IPS-18a (cell line): ENCODE measurements at regions not wholly inside any gene's neighbourhood (a gene's known extent, or its start where the extent isn't known, plus 50 kb on each side); places are given as distances from the start of the nearest gene placed in this dataset.
A peak's percentile ranks its signal among the peaks of the same experiment; 100 is the strongest.
"Not testable (repeated sequence)": the region's sequence is repeated elsewhere in the genome, so short reads cannot be mapped to it uniquely, and the experiment has no call there.

Experiments used
- H3K27ac ChIP-seq: one replicate; pipeline ENCODE4 v1.5.1; 2013; ENCODE audit warnings: low read length
- H3K27me3 ChIP-seq: one replicate; pipeline ENCODE4 v1.6.1; 2013; ENCODE audit warnings: mild to moderate bottlenecking, low read length; ENCODE audit not compliant: control insufficient read depth, insufficient read depth
- H3K36me3 ChIP-seq: one replicate; pipeline ENCODE4 v1.6.1; 2013; ENCODE audit warnings: low read depth, low read length; ENCODE audit not compliant: control insufficient read depth
- H3K4me1 ChIP-seq: one replicate; pipeline ENCODE4 v1.6.1; 2013; ENCODE audit warnings: low read depth, low read length; ENCODE audit not compliant: control insufficient read depth
- H3K4me3 ChIP-seq: one replicate; pipeline ENCODE4 v1.5.1; 2013; ENCODE audit warnings: low read length
- H3K9ac ChIP-seq: one replicate; pipeline ENCODE4 v1.6.1; 2013; ENCODE audit warnings: mild to moderate bottlenecking, low read length, moderate library complexity
- H3K9me3 ChIP-seq: one replicate; pipeline ENCODE4 v1.6.1; 2013; ENCODE audit warnings: low read depth, low read length; ENCODE audit not compliant: control insufficient read depth

DNA sequence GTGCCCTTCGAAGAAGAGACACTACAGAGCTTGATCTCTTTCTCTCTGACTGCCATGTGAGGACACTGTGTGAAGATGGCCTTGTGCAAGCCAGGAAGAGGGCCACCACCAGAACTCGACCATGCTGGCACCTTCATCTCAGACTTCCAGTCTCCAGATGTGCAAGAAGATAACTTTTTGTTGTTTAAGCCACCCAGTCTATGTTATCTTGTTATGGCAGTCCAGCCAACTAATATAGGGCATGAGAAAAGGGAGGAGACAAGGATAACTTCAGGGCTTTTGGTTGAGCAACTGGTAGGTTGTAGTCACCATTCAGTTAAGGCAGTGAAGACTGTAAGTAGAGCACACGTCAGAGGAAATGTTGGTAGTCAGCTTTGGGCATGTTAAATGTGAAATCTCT lies 515.5 kb downstream of the CSNK1G3 start:
- Histone ChIP-seq H3K9me3 (no peaks in the 10 kb centered on the region), H3K27me3 (no peaks in the 10 kb centered on the region), H3K9ac (no peak overlapping the region), H3K4me3 (no peak overlapping the region), H3K4me1 (peaks cover 18% of the 10 kb centered on the region), H3K36me3 (no peaks in the 10 kb centered on the region), H3K27ac (no peak overlapping the region)

DNA sequence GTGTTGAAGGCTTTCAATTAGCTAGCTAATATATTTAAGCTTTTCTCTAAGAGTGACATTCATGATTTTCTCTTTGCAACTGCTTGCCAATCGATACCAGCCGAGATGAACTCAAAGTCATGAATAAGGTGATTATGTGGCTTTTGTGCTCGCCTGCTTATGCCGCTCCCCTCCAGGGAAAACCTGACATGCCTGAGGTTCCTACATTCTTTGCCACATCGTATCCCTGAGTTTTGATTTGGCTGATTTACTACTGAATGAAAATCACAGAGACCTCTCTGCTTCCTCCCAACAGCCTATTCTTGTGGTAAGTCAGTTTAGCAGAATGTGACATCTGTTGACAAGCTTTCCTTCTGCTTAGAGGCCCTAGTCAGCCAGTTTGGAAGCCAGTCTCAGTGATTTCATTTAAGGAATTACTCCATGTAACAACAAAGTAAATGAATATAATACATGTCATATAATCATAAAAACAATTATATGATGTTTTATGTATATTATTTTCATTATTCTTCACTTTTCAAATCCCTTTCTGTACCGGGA lies 513.4 kb downstream of the CSNK1G3 start:
- Histone ChIP-seq H3K27ac (no peak overlapping the region), H3K9ac (no peak overlapping the region), H3K27me3 (no peaks in the 10 kb centered on the region), H3K9me3 (no peaks in the 10 kb centered on the region), H3K4me1 (peaks cover 18% of the 10 kb centered on the region), H3K4me3 (peak overlapping the region; percentile 22), H3K36me3 (no peaks in the 10 kb centered on the region)

DNA sequence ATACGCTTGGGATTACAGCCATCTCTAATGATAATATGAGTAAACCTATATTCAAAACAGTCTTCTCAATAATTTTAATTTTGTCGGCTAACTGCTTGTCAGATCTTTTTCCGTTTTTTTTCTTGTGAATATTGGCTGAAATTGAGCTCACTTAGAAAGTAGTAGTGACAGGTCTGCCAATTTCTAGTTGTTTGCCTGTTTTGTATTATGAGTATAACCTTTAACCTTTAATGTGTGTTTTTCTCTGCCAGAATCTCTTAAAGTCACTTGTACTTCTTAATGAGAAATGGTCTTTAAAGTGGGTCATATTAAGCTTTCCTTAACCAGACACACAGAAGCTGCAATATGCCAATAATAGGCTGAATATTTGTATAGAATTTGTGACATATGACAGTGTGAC lies 511.0 kb downstream of the CSNK1G3 start:
- Histone ChIP-seq H3K4me1 (peaks cover 14% of the 10 kb centered on the region), H3K27me3 (no peaks in the 10 kb centered on the region)

DNA sequence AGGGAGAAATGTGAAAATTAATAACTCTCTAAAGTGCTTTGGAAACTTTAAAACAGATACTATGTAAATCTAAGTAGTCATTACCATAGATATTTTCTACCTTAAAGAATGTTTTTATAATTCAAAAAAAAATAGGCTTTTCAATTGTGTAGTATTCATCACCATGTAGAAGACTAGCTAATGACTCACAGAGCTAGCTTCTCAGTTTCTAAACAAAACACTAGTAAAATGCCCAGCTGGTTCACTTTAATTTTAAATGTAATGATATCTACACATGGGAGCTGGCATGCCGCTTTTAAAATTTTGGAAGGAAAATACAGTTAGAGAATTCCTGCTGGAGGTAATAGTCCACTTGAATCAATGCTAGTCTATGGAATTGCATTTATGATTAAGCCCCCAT lies 509.8 kb downstream of the CSNK1G3 start:
- Histone ChIP-seq H3K4me1 (peaks cover 14% of the 10 kb centered on the region), H3K36me3 (no peaks in the 10 kb centered on the region), H3K9ac (no peak overlapping the region), H3K27me3 (no peaks in the 10 kb centered on the region), H3K4me3 (no peak overlapping the region), H3K27ac (no peak overlapping the region), H3K9me3 (no peaks in the 10 kb centered on the region)

More for the DNA sequence above, 511.0 kb downstream of the CSNK1G3 start:
- Histone ChIP-seq H3K4me3 (no peak overlapping the region), H3K36me3 (no peaks in the 10 kb centered on the region), H3K27ac (no peak overlapping the region), H3K9ac (no peak overlapping the region), H3K9me3 (no peaks in the 10 kb centered on the region)

DNA sequence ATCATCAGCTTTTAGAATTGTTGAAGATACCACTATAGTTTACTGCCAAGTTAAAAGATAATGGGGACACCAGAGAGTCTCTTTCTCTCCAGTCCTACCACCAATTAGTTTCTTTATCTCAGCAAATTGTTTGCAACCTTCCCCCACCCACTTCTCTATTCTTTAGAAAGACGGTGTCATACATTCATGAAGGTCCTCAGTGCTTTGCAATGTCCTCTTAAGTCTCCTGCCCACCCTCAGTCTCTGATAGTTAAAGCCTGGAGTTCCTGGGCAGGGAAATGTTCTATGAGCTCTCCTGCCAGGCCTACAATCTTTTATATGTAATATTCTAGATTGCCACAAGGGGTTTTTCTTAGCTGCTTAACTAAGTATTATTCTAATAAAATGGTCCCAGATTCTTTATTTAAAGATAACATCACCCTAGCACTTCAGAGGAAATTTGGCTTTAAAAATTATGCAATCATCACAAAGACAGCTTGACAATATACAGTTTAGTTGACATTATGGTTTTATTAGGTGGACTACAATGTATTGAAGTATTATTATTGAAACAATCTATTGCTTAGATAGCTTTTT lies 509.2 kb downstream of the CSNK1G3 start:
- Histone ChIP-seq H3K36me3 (no peaks in the 10 kb centered on the region), H3K9me3 (no peaks in the 10 kb centered on the region), H3K4me1 (peaks cover 14% of the 10 kb centered on the region), H3K4me3 (no peak overlapping the region), H3K27ac (no peak overlapping the region), H3K9ac (no peak overlapping the region), H3K27me3 (no peaks in the 10 kb centered on the region)

DNA sequence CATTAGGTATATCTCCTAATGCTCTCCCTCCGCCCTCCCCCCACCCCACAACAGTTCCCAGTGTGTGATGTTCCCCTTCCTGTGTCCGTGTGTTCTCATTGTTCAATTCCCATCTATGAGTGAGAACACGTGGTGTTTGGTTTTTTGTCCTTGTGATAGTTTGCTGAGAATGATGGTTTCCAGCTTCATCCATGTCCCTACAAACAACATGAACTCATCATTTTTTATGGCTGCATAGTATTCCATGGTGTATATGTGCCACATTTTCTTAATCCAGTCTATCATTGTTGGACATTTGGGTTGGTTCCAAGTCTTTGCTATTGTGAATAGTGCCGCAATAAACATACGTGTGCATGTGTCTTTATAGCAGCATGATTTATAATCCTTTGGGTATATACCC lies 505.3 kb downstream of the CSNK1G3 start:
- H3K27me3 ChIP-seq, H3K27ac ChIP-seq, H3K9me3 ChIP-seq, H3K4me1 ChIP-seq, H3K4me3 ChIP-seq, H3K9ac ChIP-seq, H3K36me3 ChIP-seq: not testable (repeated sequence)

DNA sequence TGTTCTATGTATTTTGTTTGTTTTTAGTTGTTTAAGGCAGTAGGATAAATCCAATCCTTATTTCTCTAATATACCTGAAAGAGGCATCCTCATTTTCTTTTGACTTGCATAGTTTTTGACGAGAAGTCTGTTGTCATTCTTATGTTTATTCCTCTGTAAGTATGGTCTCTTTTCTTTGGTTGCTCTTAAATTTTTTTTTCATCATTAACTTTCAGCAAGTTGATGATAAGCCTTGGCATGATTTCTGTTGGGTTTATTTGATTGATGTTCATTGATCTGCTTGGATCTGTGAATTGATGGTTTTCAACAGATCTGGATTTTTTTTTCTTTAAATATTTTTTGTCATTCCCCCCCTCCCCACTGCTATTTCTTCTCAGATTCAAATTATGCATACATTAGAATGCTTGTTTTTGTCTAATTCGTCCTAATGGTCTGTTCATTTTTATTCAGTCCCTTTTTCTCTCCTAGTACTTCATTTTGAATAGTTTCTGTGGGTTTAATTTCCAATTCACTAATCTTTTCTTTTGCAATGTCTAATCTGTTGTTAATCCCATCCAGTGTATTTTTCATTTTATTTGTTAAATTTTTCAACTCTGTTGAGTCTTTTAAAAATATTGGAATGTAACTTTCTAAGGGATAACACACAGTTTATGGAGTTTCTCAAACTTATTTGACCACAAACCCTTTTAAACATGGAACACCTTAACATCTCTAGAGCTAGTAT lies 495.9 kb downstream of the CSNK1G3 start:
- no peak overlapping the region for H3K27ac ChIP-seq
- no peaks in the 10 kb centered on the region for H3K36me3 ChIP-seq
- H3K9ac ChIP-seq = no peak overlapping the region
- peaks cover 20% of the 10 kb centered on the region for H3K9me3 ChIP-seq
- no peak overlapping the region for H3K4me3 ChIP-seq
- no peaks in the 10 kb centered on the region for H3K27me3 ChIP-seq
- H3K4me1 ChIP-seq = no peaks in the 10 kb centered on the region

DNA sequence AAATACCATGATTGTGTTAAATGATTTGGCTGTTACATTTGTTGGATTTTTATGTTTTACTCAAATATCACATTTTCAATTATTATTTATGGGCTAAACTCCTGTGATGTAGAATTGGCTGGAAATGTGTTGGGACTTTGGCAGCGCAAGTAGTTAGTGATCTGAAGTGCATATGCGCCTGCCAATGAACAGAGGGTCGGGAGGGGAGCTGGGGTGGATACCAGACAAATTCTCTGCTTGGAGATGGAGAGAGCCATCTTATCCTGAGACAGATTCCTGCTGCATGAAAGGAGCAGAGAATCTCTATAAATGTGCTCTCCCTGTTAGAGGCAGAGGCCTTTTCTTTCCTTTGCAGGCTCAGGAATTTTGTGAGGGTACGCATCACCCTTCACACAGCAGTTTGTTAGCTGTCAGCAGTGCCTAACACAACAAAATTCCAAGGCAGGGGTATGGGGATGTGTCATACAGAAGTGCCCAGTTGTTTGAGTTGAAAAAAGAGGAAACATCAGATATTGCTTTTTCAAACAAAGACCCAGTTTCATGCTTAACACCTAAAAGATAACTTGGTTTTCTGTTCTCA lies 489.1 kb downstream of the CSNK1G3 start:
- Histone ChIP-seq H3K36me3 (no peaks in the 10 kb centered on the region), H3K4me1 (no peaks in the 10 kb centered on the region), H3K9ac (no peak overlapping the region), H3K27ac (no peak overlapping the region), H3K4me3 (no peak overlapping the region), H3K9me3 (no peaks in the 10 kb centered on the region), H3K27me3 (no peaks in the 10 kb centered on the region)

DNA sequence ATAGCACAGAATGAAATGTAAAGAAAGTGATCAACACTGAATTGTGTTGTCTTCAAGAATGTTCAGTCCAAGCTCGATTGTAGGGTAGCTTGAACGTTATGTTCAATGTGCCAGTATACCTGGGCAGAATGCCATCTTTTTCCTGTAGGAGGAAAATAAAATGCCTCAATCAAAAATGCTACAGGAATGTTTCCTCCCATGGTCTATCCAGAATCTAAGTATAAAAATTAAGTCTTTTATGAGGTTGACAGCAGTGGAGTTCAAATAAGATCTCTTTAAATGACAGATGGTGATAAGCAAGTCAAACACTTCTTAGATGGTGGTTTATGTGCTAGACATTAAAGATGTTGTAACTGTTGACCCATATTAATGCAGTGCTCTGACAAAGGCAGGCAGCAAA lies 488.6 kb downstream of the CSNK1G3 start:
- Histone ChIP-seq H3K4me3 (no peak overlapping the region), H3K27ac (no peak overlapping the region), H3K27me3 (no peaks in the 10 kb centered on the region), H3K9ac (no peak overlapping the region), H3K36me3 (no peaks in the 10 kb centered on the region), H3K4me1 (no peaks in the 10 kb centered on the region), H3K9me3 (no peaks in the 10 kb centered on the region)

DNA sequence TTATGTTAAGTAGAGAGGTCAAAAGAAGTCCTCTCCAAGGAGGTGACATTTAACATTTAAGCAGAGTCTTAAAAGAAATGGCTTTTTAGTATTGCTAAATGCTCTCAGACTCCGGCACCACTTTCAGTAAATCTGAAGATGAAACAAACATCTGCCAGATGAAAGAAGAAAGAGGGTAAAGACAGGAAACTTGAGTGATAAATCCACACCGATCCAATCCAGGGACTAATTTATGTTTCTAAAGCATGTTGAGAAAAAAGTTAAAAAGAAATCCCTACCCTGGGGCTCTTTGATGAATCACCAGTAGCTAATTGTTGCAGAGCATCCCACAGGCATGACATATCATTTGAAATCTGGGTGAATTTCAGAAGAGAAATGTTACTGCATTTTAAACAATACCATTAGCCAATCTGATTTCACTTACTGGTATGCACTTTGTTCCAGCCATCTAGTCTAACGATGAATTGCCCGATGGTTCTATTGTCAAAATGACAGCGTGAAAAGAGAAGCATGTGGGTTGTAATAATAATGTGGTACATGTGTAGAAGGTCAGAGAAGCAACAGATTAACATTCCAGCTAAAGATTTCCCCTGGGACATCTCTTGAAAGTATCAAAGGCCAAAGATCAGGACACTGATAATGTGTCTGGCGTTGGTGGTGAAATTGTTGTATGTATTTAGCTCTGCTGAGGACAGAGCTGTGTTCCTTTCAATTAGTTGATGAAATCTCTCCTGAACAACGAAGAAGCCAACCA lies 485.7 kb downstream of the CSNK1G3 start:
- no peaks in the 10 kb centered on the region for H3K27me3 ChIP-seq
- H3K27ac ChIP-seq = no peak overlapping the region
- H3K4me1 ChIP-seq = peaks cover 2% of the 10 kb centered on the region
- H3K4me3 ChIP-seq = no peak overlapping the region
- no peak overlapping the region for H3K9ac ChIP-seq
- H3K9me3 ChIP-seq = no peaks in the 10 kb centered on the region
- no peaks in the 10 kb centered on the region for H3K36me3 ChIP-seq

DNA sequence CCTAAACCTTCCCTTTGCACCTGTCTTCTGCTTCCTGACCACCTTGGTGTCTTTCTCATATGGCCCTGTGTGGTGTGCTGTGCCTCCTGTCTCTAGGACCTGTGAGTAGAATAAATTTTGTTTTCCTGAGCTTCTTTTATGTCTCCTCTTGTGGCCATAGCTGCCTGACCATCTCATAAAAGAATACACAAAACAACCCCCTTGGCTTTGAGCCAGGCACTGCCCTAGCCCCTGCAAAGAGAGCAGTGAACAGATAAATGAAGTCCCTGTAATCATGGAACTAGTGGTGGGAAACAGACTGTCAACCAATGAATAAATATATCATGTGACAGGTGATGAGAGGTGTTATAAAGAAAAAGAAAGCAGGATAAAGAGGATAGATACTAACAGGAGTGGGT lies 485.1 kb downstream of the CSNK1G3 start:
- Histone ChIP-seq H3K9me3 (no peaks in the 10 kb centered on the region), H3K4me1 (peaks cover 5% of the 10 kb centered on the region), H3K4me3 (no peak overlapping the region)

More for the DNA sequence above, 485.1 kb downstream of the CSNK1G3 start:
- Histone ChIP-seq H3K27ac (no peak overlapping the region), H3K36me3 (no peaks in the 10 kb centered on the region), H3K9ac (no peak overlapping the region), H3K27me3 (no peaks in the 10 kb centered on the region)
